Keratinocyte (primary cell): ENCODE measurements at regions not wholly inside any gene's neighbourhood (a gene's known extent, or its start where the extent isn't known, plus 50 kb on each side); places are given as distances from the start of the nearest gene placed in this dataset.

Experiments
- EZH2 ChIP-seq: IDR thresholded peaks from one replicate; pipeline ENCODE4 v1.6.1; 2012; ENCODE audit warnings: inconsistent platforms, mild to moderate bottlenecking, low read length, moderate library complexity
- TF ChIP-seq, protein P1 (sequence below), 3 experiments: IDR thresholded peaks in 1 of 3; conservative IDR thresholded peaks in 1 of 3; optimal IDR thresholded peaks in 1 of 3; 2 replicates in 2 of 3; 3 replicates in 1 of 3; pipeline versions ENCODE3 to v1.5.1; 2011; ENCODE audit warnings: low read length in 3 of 3, mild to moderate bottlenecking in 3 of 3, moderate library complexity in 2 of 3, control low read depth in 1 of 3, inconsistent platforms in 1 of 3; ENCODE audit not compliant: insufficient read depth in 2 of 3; ENCODE audit errors: extremely low read depth in 1 of 3

DNA sequence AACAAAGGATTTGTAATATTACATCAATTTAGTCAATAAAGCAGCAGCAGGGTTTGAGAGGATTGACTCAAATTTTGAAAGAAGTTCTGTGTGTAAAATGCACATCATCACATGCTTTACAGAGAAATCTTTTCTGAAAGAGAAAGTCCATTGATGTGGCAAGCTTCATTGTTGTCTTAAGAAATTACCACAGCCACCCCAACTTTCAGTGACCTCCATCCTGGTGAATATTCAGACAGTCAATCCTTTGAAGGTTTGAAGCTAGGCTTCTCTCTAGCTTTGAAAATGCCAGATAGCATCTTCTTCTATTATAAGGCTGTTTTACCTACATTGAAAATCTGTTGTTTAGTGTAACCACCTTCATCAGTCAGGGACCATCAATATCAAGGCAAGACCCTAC, 51.8 kb upstream of the SETMAR start:
- TF ChIP-seq EZH2 = no peak
- TF ChIP-seq, protein P1, sequence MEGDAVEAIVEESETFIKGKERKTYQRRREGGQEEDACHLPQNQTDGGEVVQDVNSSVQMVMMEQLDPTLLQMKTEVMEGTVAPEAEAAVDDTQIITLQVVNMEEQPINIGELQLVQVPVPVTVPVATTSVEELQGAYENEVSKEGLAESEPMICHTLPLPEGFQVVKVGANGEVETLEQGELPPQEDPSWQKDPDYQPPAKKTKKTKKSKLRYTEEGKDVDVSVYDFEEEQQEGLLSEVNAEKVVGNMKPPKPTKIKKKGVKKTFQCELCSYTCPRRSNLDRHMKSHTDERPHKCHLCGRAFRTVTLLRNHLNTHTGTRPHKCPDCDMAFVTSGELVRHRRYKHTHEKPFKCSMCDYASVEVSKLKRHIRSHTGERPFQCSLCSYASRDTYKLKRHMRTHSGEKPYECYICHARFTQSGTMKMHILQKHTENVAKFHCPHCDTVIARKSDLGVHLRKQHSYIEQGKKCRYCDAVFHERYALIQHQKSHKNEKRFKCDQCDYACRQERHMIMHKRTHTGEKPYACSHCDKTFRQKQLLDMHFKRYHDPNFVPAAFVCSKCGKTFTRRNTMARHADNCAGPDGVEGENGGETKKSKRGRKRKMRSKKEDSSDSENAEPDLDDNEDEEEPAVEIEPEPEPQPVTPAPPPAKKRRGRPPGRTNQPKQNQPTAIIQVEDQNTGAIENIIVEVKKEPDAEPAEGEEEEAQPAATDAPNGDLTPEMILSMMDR (optimal IDR thresholded peaks at IDR 0.05 in 1 of 3, IDR thresholded peaks at IDR 0.05 in 1 of 3, conservative IDR thresholded peaks at IDR 0.05 in 1 of 3; ENCODE audit: extremely low read depth in 1 of 3, insufficient read depth in 2 of 3, low read length in 3 of 3) = no peak
